IMR-90 (cell line): ENCODE measurements at regions not wholly inside any gene's neighbourhood (a gene's known extent, or its start where the extent isn't known, plus 50 kb on each side); places are given as distances from the start of the nearest gene placed in this dataset.

Source experiments
- ATAC-seq: fragments of 200-7000 bp; cut with Tn5 transposase; 2 replicates; pipeline ENCODE4 v1.9.1; 2020; ENCODE audit warnings: low read depth, mild to moderate bottlenecking, moderate library complexity
- BruUV-seq: library from RNA; stranded (reverse); fragments of 400-500 nt; replicated peaks from 2 replicates; lab custom pipeline; 2021; lab: Mats Ljungman, UMichigan
- CTCF ChIA-PET: fragments of 300-600 bp; formaldehyde crosslinking; extraction: SDS; loops from one replicate; lab custom pipeline; 2021; ENCODE audit warnings: antibody characterized with exemption; lab: Yijun Ruan, JAX
- POLR2A ChIA-PET: fragments of 300-600 bp; sonication (Branson Sonifier 250); formaldehyde crosslinking; loops from one replicate; lab custom pipeline; 2022; ENCODE audit warnings: antibody characterized with exemption; ENCODE audit not compliant: unreplicated experiment; lab: Charles Lee
- DNase-seq: peaks from one replicate; pipeline ENCODE4 v3.0.0; 2013
- H2AFZ ChIP-seq: replicated peaks from 2 replicates; pipeline ENCODE3; 2013; ENCODE audit warnings: low read length, mild to moderate bottlenecking; ENCODE audit not compliant: poor library complexity
- H2AK5ac ChIP-seq: 2 replicates; pipeline ENCODE4 v1.6.1; 2013; ENCODE audit warnings: low read depth, low read length, inconsistent platforms
- H2AK9ac ChIP-seq: replicated peaks from 2 replicates; pipeline ENCODE3; 2013; ENCODE audit warnings: mild to moderate bottlenecking, low read depth, low read length, moderate library complexity; ENCODE audit not compliant: poor library complexity
- H2BK120ac ChIP-seq: 2 replicates; pipeline ENCODE4 v1.6.1; 2013; ENCODE audit warnings: low read depth, low read length, inconsistent platforms
- H2BK15ac ChIP-seq: 3 replicates; pipeline ENCODE4 v1.6.1; 2013; ENCODE audit warnings: low read depth, low read length, inconsistent platforms
- H2BK20ac ChIP-seq: 2 replicates; pipeline ENCODE4 v1.6.1; 2013; ENCODE audit warnings: low read depth, mild to moderate bottlenecking, inconsistent platforms, low read length, moderate library complexity
- H2BK5ac ChIP-seq: 2 replicates; pipeline ENCODE4 v1.6.1; 2013; ENCODE audit warnings: mild to moderate bottlenecking, low read depth, low read length, inconsistent platforms; ENCODE audit not compliant: poor library complexity, severe bottlenecking
- H3K14ac ChIP-seq: replicated peaks from 2 replicates; pipeline ENCODE4 v1.6.1; 2013; ENCODE audit warnings: low read depth, low read length, inconsistent platforms
- H3K18ac ChIP-seq: 2 replicates; pipeline ENCODE4 v1.6.1; 2013; ENCODE audit warnings: low read depth, low read length, control low read depth
- H3K23ac ChIP-seq: 2 replicates; pipeline ENCODE4 v1.6.1; 2013; ENCODE audit warnings: low read depth, low read length, inconsistent platforms
- H3K27ac ChIP-seq: 2 replicates; pipeline ENCODE4 v1.5.1; 2013; ENCODE audit warnings: mild to moderate bottlenecking, control low read depth, low read length; ENCODE audit not compliant: insufficient read depth
- H3K27me3 ChIP-seq: 2 replicates; pipeline ENCODE4 v1.6.1; 2013; ENCODE audit warnings: low read length; ENCODE audit not compliant: control insufficient read depth, insufficient read depth
- H3K36me3 ChIP-seq: 2 replicates; pipeline ENCODE4 v1.6.1; 2013; ENCODE audit warnings: low read length, mixed read lengths; ENCODE audit not compliant: control insufficient read depth, insufficient read depth
- H3K4ac ChIP-seq: 2 replicates; pipeline ENCODE4 v1.6.1; 2013; ENCODE audit warnings: low read depth, low read length, inconsistent platforms
- H3K4me1 ChIP-seq: 2 replicates; pipeline ENCODE4 v1.6.1; 2013; ENCODE audit warnings: low read length, mixed read lengths; ENCODE audit not compliant: control insufficient read depth, insufficient read depth
- H3K4me2 ChIP-seq: 2 replicates; pipeline ENCODE4 v1.6.1; 2013; ENCODE audit warnings: low read depth, mild to moderate bottlenecking, control low read depth, low read length, moderate library complexity
- H3K4me3 ChIP-seq: 2 replicates; pipeline ENCODE4 v1.5.1; 2013; ENCODE audit warnings: low read depth, mild to moderate bottlenecking, control low read depth, low read length, moderate library complexity; ENCODE audit not compliant: insufficient read depth
- H3K56ac ChIP-seq: 2 replicates; pipeline ENCODE4 v1.6.1; 2013; ENCODE audit warnings: low read length, inconsistent platforms; ENCODE audit not compliant: insufficient read depth; ENCODE audit errors: extremely low read depth
- H3K79me1 ChIP-seq, 2 experiments: 2 replicates each; pipeline ENCODE4 v1.6.1; 2013; ENCODE audit warnings: low read length in 2 of 2, inconsistent platforms in 1 of 2, low read depth in 1 of 2
- H3K9ac ChIP-seq: 2 replicates; pipeline ENCODE4 v1.6.1; 2013; ENCODE audit warnings: low read depth, low read length, control low read depth
- H3K9me1 ChIP-seq: 2 replicates; pipeline ENCODE4 v1.6.1; 2013; ENCODE audit warnings: low read length, inconsistent platforms; ENCODE audit not compliant: insufficient read depth
- H3K9me3 ChIP-seq: 2 replicates; pipeline ENCODE4 v1.6.1; 2013; ENCODE audit warnings: low read length; ENCODE audit not compliant: control insufficient read depth, insufficient read depth
- H4K20me1 ChIP-seq: 2 replicates; pipeline ENCODE4 v1.6.1; 2013; ENCODE audit warnings: low read length, inconsistent platforms; ENCODE audit not compliant: insufficient read depth
- H4K5ac ChIP-seq: 2 replicates; pipeline ENCODE4 v1.6.1; 2013; ENCODE audit warnings: mild to moderate bottlenecking, low read depth, low read length, control low read depth
- H4K8ac ChIP-seq, 2 experiments: 2 replicates each; pipeline ENCODE4 v1.6.1; 2013; ENCODE audit warnings: low read depth in 2 of 2, low read length in 2 of 2, control low read depth in 1 of 2, inconsistent platforms in 1 of 2
- H4K91ac ChIP-seq: 2 replicates; pipeline ENCODE4 v1.6.1; 2013; ENCODE audit warnings: low read depth, low read length, inconsistent platforms; ENCODE audit not compliant: insufficient read depth
- MXI1 ChIP-seq: IDR thresholded peaks from 2 replicates; pipeline ENCODE4 v1.6.1; 2012; ENCODE audit warnings: low read depth, mild to moderate bottlenecking, low read length, moderate library complexity, borderline replicate concordance
- NFE2L2 ChIP-seq: fragments of 150-350 bp; IDR thresholded peaks from 2 replicates; pipeline ENCODE4 v1.6.1; 2016; ENCODE audit warnings: low read depth, mild to moderate bottlenecking, low read length
- SMC3 ChIP-seq: fragments of 150-350 bp; IDR thresholded peaks from 2 replicates; pipeline ENCODE4 v1.6.1; 2016; ENCODE audit warnings: low read depth, mild to moderate bottlenecking, antibody characterized with exemption, low read length, moderate library complexity
- WGBS, 2 experiments: methylation state at CpG; one replicate each; pipeline versions ENCODE4 v1.1.5 to v1.1.7; 2013; ENCODE audit warnings: missing lambda C conversion rate in 2 of 2; ENCODE audit not compliant: insufficient read length in 1 of 2; ENCODE audit errors: extremely low coverage in 2 of 2; 5-methylcytosine and 5-hydroxymethylcytosine counted together
- dilution Hi-C: fragments of 300-500 bp; cut with HindIII; formaldehyde crosslinking; loops from one replicate; pipeline ENCODE4 v1.14.3; 2018; ENCODE audit warnings: low sequenced_read_pairs; ENCODE audit not compliant: unreplicated experiment
- in situ Hi-C: fragments of 300-500 bp; cut with MboI; formaldehyde crosslinking; loops from 3 replicates; pipeline ENCODE4 v1.14.3; 2019; ENCODE audit warnings: low sequenced_read_pairs, inconsistent platforms, mixed read lengths
- intact Hi-C: fragments of 100-400 bp; cut with micrococcal nuclease; formaldehyde crosslinking; loops from 2 replicates; pipeline ENCODE4 v1.10.0; 2022
- TF ChIP-seq, protein P1 (sequence below): fragments of 150-350 bp; IDR thresholded peaks from 2 replicates; pipeline ENCODE4 v1.6.1; 2017; ENCODE audit warnings: mild to moderate bottlenecking, antibody characterized with exemption, low read length, low read depth
- TF ChIP-seq, protein P2 (sequence below): conservative IDR thresholded peaks from 2 replicates; pipeline ENCODE4 v1.5.1; 2012; ENCODE audit warnings: mild to moderate bottlenecking, low read depth, low read length, improper control_type of control experiment

DNA sequence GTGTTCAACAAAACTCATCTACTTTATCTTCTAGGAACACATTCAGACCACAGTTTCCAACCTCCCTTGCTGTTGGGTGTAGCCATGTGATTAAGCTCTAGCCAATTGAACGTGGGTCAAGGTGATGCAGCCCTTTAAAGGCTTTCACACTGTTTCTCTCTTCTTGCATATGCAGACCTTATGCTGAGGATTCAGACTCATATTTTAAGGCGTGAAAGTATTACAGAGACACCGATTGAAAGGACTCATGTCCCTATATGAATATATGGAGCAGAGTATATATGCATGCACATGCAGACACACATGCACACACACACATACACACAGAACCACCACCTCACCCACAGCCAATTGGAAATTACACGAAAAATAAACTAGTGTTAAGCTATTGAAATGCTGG is 214.3 kb upstream of the NR5A2 start:
- no peak overlapping the region for H3K27ac ChIP-seq
- no peaks in the 10 kb centered on the region for H3K4me1 ChIP-seq
- no peaks in the 10 kb centered on the region for H4K20me1 ChIP-seq
- H2BK120ac ChIP-seq: no peak overlapping the region
- ChIA-PET POLR2A (no interaction called here), CTCF (interaction anchor here (0.6 to 0.7 kb wide), 3 partner anchors 95 to 1409 kb away, joined by 3 read pairs; no protein-coding TSS in a partner anchor)
- H2BK20ac ChIP-seq: no peak overlapping the region
- no TSS peak for BruUV-seq
- no peak overlapping the region for H2AK5ac ChIP-seq
- H3K36me3 ChIP-seq: no peaks in the 10 kb centered on the region
- no peak overlapping the region for H3K4me2 ChIP-seq
- dilution Hi-C loops: no loop called here
- H3K27me3 ChIP-seq: no peaks in the 10 kb centered on the region; the same call in 1 of the 2 replicates
- H4K91ac ChIP-seq: no peak overlapping the region
- H3K4ac ChIP-seq: no peak overlapping the region
- H3K56ac ChIP-seq: no peak overlapping the region
- H4K5ac ChIP-seq: no peak overlapping the region
- no peak overlapping the region for H2AK9ac ChIP-seq
- in situ Hi-C loops: no loop called here
- no peak overlapping the region for H3K23ac ChIP-seq
- H3K18ac ChIP-seq: no peak overlapping the region
- H2AFZ ChIP-seq: no peak overlapping the region
- no peak overlapping the region for H2BK15ac ChIP-seq
- no peak for DNase-seq
- no peaks in the 10 kb centered on the region for H3K9me3 ChIP-seq
- TF ChIP-seq, protein P1, sequence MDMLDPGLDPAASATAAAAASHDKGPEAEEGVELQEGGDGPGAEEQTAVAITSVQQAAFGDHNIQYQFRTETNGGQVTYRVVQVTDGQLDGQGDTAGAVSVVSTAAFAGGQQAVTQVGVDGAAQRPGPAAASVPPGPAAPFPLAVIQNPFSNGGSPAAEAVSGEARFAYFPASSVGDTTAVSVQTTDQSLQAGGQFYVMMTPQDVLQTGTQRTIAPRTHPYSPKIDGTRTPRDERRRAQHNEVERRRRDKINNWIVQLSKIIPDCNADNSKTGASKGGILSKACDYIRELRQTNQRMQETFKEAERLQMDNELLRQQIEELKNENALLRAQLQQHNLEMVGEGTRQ: no peak
- TF ChIP-seq MXI1: no peak
- no peak for TF ChIP-seq SMC3
- TF ChIP-seq, protein P2, sequence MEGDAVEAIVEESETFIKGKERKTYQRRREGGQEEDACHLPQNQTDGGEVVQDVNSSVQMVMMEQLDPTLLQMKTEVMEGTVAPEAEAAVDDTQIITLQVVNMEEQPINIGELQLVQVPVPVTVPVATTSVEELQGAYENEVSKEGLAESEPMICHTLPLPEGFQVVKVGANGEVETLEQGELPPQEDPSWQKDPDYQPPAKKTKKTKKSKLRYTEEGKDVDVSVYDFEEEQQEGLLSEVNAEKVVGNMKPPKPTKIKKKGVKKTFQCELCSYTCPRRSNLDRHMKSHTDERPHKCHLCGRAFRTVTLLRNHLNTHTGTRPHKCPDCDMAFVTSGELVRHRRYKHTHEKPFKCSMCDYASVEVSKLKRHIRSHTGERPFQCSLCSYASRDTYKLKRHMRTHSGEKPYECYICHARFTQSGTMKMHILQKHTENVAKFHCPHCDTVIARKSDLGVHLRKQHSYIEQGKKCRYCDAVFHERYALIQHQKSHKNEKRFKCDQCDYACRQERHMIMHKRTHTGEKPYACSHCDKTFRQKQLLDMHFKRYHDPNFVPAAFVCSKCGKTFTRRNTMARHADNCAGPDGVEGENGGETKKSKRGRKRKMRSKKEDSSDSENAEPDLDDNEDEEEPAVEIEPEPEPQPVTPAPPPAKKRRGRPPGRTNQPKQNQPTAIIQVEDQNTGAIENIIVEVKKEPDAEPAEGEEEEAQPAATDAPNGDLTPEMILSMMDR: no peak
- no peak for TF ChIP-seq NFE2L2
- intact Hi-C loops: no loop called here
- H3K14ac ChIP-seq: no peak overlapping the region
- no peak overlapping the region for H2BK5ac ChIP-seq
- H3K4me3 ChIP-seq: no peak overlapping the region
- H3K9ac ChIP-seq: no peak overlapping the region
- H3K79me1 ChIP-seq: no peaks in the 10 kb centered on the region
- no peak for ATAC-seq
- no CpG with 5 or more reads among the region's 4 CpGs for WGBS, 2 experiments
- no peak overlapping the region for H4K8ac ChIP-seq
- no peaks in the 10 kb centered on the region for H3K9me1 ChIP-seq
